ENCODE measurements at regions not wholly inside any gene's neighbourhood (a gene's known extent, or its start where the extent isn't known, plus 50 kb on each side); places are given as distances from the start of the nearest gene placed in this dataset.

DNA sequence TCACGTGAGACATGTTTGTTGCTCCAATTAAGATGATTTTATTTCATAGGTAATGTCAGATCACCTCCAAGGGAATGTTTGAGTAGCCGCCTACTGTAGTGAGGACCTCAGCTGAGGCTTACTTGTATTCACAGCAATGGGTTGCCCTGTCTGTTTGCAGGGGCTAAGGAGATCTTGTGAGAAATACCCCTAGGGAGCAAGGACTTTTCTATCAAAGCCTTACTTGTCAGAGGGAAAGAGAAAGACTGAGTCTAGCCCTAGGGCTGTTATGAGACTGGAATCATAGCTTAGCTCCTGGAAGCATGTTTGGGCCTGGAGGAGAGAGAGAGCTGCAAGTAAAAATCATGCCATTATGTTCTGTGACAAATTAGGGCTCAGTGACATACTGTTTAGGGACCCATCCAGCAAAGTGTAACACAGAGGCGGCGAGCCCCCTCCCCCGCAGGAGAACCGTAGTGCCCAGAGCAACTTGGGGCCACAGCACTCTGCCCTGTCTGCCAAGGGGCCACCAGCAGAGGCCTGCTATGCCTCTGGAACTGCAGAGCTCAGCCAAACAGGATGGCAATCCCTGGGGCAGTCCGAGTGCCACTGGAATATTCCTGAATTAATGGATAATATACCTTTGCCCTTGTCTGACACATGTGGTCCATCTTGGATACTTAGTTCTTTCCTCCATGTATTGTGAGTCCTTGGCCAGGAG is 178.8 kb downstream of the DACT1 start:
- no peak for DNase-seq

DNA sequence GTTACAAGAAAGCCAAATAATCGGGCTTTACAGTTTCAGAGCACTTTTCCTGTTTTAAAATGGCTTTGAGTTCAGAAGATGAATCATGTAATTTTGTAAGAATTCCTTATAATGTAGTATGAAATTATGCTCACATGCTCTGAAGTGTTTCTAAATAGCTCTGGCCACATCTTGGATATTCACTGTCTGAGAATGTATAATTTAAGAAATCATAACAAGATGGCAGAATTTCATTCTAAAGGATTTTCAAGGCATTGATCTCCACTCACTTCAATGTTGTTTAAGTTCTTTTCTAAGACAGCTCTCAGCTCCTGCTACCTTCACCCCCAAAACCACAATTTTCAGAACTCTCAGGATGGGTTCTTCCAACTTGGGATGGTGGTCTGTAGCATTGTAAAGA is 180.1 kb downstream of the DACT1 start:
- no peak for DNase-seq

DNA sequence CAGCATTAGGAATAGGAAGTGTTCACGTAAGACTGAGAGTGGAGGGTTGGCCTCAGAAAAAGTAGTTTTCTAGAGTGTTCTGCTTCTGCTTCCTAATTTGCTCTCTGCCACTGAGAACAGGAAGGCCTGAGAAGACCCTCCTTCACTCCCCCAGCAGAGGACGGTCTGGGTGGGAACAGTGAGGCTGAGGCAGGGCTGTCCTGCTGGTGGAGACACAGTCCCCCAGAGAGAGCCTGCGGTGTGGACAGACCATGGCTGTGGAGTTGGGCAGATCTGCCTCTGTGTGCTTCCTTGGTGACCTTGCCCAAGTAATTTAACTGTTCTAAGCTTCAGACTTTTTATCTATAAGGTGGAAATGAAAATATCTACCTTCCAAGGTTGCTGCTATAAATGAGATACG is 182.3 kb downstream of the DACT1 start:
- DNase-seq, result no peak

DNA sequence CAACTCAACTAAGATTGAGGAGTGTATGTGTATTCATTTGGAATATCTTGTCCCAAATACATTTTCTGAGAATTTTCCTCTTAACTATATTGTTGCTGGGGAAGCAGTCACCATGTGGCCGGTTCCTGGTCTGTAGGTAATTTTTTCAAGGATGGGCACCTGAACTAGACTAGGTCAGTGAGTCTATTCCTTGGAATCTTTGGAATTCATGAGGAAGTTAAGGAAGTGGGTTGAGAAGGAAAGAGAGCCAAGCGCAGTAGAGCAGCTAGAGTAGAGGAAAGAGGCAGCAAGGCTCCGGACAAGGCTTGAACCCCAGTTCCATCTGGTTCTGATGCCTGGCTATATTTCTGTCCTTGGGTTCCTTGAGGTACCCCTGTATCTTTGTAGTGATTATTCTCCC is 183.7 kb downstream of the DACT1 start:
- no peak for DNase-seq

DNA sequence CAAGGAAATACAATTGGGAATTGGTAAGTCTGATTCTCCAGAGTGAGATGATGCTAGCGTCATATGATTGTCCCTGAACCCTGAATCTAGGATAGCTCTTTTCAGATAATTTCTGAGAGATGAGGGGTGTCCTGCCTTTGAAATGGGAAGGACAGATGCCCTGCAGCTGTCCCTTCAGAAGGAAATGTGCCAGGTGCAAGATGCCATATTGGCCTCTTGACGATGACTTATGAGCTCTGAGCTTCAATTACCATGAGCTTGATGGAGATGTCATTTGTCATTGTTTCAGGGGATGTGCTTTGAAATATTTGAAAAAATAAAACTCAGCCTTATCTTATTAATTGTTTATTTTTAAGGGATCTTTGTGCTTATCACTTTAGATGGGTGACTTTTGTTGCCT is 185.1 kb downstream of the DACT1 start:
- no peak for DNase-seq

DNA sequence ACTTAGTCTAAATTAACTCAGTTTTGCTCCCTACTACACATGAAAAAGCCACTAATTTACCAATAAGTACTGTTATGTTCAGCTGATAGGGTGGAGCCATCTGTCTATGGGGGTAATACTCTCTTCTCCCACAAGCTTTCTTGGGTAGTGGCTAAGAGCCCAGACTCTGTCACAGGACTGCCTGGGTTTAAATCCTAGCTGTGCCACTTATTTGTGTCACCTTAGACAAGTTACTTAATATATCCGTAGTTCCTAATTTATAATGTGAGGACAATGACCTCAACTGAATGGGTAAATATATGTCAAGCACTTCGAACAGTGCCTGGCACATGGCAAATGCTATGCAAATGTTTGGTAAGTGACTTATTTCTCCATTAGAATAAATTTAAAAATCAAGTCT is 185.6 kb downstream of the DACT1 start:
- DNase-seq, result no peak

DNA sequence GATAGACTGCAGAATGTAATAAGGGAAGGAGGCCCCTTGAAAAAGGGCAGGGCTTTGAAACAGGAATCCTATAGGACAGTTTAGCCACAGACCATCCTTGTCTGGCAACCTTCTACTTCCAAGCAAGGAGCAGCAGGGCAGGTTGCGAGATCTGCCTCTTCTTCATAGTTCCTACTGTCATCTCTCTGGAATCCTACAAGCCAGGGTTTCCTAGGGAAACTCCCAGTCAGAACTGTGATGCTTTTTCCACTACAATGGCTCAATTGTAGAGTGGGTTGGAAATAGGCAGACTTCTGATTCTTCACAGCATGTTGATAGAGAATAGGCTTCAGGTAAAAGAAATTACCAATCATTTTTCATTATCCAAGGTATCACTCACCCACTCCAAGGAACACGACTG is 186.3 kb downstream of the DACT1 start:
- DNase-seq, result no peak

DNA sequence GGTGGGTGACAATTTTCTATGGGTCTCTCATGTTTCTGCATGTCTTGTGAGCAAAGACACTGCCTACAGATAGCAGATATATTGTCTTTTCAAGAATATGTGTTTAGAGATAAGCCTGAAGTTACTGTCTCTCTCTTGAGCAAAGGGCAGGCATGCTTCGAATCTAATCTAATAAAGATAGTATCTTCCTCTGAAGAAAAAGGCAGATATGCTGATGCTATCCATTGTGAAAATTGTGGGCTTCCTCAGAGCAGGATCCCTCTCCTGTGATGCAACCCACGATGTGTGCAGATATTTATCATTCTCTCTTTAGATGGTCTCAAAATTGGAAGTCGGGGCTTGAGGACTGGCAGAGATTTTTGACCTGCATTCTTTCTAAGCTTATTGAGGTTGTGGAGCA is 187.0 kb downstream of the DACT1 start:
- no peak for DNase-seq

DNA sequence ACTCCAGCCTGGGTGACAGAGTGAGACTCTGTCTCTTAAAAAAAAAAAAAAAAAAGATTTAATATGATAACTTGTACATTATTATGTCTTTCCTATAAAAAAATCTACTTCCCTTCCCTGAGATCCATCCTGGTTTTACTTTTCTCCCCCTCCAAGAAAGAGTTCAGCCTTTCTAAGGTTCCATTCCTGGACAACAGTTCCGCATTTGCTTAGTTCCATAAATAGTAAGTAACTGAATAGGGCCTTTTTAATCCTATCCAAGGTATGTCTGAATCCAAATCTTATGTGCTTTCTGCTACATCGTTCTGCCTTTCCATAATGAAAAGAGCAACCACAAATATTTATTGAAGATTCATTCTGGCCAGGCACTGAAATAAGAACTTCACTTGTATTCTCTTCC is 187.8 kb downstream of the DACT1 start:
- DNase-seq, result no peak

DNA sequence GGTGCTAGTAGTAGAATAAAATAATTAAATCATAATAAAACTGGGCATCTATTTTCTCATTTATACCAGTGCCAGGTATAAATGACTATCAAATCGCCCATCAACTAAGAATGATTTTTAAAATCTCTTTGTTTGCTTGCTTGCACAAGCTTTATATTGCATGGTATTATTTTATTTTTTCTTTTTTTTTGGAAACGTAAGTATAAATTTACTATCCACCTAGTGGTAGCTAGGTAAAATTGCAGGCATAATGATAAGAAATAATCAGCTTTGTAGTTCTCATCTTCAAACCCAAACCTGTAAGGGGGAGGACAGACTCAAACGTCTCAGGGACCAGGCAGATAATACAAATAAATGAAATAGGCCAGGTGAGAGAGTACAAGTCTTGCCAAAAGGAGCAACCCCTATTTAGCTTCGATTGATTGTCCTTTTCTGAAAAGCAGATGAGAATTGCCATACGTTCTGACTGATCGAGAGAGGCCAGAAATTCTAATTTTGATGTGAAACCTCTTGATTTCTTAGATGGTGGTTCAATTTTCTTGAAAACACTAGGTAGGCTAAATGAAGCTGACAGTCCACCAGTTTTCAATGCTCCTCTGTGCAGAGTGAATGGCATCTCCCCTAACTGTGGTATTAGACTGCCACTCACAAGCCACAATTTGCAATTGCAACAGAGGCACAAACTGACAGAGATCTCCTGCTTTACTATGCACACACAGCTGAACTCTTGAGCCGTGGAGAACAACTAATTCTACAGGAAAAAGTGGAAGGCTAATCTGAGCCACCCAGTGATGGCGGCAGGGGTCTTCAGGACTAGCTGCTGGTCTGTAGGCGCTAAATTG is 189.3 kb downstream of the DACT1 start:
- DNase-seq, result no peak

DNA sequence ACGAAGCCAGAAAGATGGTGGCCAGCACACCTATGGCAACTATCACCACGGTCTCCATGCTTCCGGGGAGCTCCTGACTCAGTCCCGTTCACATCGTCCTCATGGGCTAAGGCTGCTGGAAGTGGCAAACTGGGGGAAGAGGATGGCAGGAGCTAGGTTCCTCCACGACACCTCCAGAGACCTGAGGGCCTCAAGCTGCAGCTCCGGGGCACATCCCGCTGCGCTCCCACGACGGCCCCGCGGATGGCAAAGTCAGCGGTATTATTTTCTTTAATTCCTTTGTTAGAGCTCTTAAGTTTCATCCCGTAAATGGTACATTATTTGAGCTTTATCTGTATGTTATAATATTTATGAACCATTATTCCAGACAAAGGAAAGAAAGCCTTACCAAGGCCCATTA is 190.5 kb downstream of the DACT1 start:
- no peak for DNase-seq

DNA sequence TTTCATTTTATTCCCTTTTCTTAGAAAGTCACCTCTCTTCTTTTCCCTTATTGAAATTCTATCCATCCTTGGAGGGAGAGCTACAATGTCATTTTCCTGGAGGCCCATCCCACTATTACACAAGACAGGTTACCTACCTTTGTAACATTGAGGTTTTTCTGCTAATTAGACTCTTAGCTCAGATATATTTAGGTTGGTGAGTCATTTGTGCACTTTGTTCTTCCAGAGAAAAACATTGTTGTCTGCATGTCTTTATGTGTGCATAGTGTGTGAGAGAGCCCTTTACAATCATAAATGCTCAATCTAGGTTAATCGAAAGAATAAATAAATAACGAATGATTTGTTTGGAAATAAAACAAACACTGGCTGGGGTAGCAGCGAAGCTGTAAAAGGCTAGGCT is 191.8 kb downstream of the DACT1 start:
- no peak for DNase-seq

DNA sequence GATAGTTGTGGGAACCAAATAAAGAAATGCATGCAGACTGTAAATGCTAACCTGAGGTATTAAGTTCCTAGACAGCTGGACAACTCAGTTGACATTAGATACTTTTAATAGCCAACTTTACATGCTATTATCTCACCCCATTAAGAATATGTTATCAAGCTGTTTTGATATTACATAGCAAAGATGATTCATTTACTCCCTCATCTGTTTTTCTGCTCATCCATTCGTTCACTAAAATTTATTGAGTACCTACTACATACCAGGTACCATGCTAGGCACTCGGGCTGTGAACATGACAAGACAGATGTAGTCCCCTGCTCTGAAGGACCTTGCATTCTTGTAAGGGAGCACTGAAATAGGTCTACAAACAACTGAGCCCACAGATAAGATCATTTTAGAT is 192.4 kb downstream of the DACT1 start:
- DNase-seq, result no peak

DNA sequence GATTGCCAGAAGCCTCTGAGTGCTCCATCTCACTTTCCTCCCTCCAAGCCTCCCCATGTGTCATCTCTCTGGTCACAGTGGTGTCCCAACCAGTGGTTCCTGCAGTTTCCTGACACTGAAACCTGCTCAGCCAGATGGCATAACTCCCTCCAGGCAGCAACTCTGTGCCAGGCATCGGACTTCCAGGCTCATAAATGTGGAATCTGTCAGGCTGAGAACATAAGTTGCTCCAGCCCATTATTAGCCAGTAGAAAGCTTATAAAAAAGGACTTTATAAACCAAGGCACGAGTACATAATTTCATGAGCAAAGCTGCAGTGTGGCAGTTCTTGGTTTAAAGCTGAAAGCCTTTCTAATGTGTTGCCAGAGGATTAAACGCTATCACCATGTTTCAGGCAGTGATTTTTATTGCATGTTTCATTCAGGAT is 194.3 kb downstream of the DACT1 start:
- no peak for DNase-seq

DNA sequence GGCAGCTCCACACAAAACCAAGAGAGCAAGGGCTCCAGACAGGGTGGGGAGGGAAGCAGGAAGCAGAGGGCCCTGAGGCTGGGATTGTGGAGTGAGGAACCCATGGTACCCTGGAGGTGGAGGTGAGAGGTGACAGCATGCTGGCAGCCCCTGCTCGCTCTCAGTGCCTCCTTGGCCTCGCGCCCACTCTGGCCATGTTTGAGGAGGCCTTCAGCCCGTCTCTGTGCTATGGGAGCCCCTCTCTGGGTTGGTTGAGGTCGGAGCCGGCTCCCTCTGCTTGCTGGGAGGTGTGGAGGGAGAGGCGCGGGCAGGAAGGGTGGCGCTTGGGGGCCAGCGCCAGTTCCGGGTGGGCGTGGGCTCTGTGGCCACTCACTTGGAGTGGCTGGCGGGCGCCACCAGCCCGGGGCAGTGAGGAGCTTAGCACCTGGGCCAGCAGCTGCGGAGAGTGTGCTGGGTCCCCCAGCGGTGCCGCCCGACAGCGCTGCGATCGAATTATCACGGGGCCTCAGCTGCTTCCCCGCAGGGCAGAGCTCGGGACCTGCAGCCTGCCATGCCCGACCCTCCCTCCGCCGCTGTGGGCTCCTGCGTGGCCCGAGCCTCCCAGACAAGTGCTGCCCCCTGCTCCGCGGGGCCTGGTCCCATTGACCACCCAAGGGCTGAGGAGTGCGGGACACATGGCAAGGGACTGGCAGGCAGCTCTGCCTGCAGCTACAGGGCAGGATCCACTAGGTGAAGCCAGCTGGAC is 196.0 kb downstream of the DACT1 start:
- DNase-seq, result no peak

DNA sequence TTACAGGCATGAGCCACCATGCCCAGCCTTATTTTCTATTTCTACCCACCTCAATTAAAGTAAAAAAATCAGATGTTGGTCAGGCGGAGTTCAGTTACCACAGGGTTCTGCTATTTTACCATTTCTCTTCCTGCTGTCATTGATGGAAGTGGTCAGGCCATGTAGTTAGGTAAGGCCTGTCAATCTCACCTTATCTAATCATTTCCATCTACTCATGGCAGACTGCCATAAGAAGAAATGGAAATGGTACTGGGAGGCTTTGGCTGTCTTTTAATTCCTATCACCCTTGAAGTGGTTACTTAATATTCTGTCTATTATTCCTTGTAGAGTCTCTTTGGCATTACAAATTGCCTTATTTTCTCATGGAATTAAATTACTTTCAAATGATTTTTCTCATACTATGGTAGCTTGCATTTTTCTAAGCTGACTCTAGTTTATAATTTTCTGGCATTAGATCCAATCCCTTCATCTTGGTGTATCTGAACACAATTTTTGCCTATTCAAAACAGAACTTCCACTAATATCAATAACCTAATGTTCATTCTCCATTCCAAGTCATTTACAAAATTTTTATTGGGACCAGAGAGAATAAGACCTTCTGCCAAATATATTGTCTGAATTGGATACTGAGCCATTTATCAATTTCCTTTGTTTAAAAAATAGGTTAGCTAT is 198.7 kb downstream of the DACT1 start:
- DNase-seq, result no peak

DNA sequence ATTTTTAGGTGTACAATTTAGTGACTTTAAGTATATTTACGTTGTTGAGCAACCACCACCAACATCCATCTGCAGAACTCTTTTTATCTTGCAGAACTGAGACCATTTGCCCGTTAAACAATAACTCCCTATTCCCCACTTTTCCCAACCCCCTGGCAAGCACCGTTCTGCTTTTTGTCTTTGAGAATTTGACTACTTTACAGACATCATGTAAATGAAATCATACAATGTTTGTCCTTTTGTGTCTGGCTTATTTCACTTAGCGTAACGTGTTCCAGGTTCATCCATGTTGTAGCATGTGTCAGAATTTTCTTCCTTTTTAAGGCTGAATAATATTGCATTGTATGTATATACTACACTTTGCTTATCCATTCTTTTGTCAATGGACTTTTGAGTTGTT is 201.5 kb downstream of the DACT1 start:
- no peak for DNase-seq

DNA sequence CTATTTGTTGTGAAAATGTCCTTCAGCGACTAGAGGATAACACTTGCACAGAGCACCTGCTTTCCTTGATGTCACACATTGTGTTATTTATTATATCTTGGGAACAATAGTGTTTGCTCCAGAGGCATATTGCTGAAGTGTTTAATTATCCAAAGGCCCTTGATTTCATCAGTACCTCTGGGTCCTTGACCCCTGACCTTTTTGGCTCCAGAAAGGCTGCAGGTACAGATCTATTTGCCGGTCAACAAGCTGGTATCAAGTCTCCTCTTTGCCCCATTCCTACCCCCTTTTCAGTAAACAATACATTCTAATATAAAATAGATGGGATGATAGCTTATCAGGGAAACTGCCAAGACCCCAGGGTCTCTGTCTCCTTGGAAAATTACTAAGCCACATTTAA is 206.8 kb downstream of the DACT1 start:
- no peak for DNase-seq

DNA sequence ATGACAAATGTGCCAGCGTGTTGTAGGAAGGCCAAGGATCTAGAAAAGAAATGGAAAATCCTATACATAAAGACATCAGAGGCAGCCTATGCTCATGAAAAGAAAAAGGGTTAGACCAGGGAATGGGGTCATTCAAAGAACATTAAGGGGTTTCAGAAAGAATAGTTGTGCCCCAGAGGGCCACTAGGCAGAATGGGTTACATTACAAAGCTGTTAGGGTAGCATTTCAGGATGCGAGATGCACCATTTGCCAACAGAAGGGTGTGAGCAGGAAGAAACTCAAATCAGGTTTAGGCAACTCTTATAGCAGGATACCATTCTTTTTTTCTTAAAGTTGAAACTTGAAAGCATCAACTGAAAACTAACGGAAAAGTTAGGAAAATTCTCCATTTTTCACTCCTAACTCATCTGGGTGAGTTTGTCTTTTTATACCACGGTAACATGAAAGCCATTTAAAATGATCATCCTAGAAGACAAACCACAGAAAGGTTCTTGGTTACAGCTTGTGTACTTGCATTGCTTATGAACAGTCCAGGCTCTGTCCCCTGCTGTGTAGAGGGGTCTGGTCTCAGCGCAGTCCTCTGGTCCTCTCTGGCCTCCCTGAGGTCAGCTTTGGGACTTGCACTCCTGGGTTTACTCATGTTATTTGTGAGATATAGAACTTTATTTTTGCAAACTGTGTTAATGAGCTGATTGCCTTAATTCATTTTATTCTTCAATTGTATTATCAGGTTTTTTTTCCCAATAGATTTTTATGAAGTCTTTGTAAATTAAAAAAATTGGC is 209.1 kb downstream of the DACT1 start:
- DNase-seq, result no peak

DNA sequence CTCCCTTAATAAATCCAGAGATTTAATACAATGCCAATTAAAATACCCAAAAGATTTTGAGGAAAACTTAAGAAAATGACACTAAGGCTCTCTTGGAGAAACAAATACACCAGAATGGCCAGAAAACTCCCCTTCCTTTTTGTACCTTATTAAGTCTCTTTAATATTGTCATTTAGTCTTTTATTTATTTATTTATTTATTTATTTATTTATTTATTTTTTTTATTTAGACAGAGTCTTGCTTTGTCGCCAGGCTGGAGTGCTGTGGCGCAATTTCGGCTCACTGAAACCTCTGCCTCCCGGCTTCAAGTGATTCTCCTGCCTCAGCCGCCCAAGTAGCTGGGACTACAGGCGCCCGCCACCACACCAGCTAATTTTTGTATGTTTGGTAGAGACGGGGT is 210.6 kb downstream of the DACT1 start:
- no peak for DNase-seq

DNA sequence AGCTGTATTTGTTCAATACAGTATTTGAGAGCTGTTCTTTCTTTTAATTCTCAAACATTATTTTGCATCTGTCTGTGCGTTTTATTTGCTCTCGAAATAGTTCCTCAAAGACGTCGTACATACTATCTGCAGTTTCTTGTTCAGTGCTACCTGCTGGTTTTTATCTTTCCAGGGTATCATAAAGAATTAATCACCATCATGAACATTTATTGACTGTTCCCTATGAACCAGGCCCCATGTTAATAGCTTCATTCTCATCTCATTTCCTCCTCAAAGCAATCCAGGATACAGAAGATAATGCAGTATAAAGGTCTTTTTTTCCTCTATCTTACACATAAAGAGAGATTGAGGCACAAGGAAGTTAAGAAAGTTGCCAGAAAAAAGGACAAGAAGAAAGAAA is 211.8 kb downstream of the DACT1 start:
- DNase-seq, result no peak

DNA sequence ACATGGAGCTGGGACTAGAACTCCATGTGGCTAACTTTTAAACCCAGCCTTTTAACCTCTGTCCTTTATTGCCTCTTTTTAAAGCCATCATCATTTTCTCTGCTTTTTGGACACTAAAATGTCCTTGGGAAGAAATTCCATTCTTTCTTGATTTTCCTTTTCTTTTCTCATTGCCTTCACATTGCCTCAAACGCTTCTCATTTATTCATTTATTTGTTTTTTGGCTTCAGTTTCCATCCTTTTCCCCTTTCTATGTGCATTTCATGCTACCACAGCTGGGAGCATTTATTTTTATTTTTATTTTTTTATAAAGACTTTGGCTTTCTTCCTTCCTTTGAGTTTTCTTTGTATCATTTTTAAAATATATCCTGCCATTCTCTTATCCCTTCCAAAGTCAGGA is 212.2 kb downstream of the DACT1 start:
- no peak for DNase-seq

DNA sequence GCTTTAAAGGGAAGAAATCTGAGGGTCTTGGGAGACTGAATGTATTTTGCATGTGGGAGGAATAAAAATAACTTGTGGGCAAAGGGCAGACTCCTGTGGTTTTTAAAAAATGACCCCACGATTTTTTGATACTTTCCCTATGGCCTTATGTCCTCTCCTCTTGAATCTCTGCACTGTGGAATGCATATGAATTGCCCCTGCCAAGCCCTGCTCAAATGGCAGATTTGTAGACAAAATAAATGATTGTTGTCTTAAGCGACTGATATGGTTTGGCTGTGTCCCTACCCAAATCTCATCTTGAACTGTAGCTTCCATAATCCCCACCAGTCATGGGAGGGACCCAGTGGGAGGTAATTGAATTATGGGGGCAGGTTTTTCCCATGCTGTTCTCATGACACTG is 223.8 kb downstream of the DACT1 start:
- no peak for DNase-seq

Measured in CD4-positive, alpha-beta T cell treated with Interleukin-12 subunit alpha and Interleukin-12 subunit beta, for 1 hour (primary cell).